Peyer's patch (tissue), 4 donors: ENCODE measurements at regions not wholly inside any gene's neighbourhood (a gene's known extent, or its start where the extent isn't known, plus 50 kb on each side); places are given as distances from the start of the nearest gene placed in this dataset.

Experiments
- CTCF ChIP-seq, 6 experiments: fragments of 450-650 bp in 4 of 6; fragments of 200-600 bp in 2 of 6; sonication (generic) in 1 of 6; IDR thresholded peaks; one replicate each; pipeline ENCODE4 v1.5.1; 2017 to 2019; ENCODE audit warnings: antibody characterized with exemption in 6 of 6, mild to moderate bottlenecking in 3 of 6, moderate library complexity in 1 of 6
- POLR2A ChIP-seq, 2 donors: fragments of 450-650 bp; IDR thresholded peaks; one replicate each; pipeline ENCODE4 v1.5.1; 2017; ENCODE audit warnings: antibody characterized with exemption in 2 of 2, mild to moderate bottlenecking in 2 of 2, moderate library complexity in 2 of 2

- TF ChIP-seq CTCF (IDR thresholded peaks at IDR 0.05) (no peak), POLR2A (IDR thresholded peaks at IDR 0.05) (no peak)
These were observed 64.2 kb upstream of the ADRA2C start for GRCh38 chr4:3701736-3702560.
